ENCODE measurements at regions not wholly inside any gene's neighbourhood (a gene's known extent, or its start where the extent isn't known, plus 50 kb on each side); places are given as distances from the start of the nearest gene placed in this dataset.
A peak's percentile ranks its signal among the peaks of the same experiment; 100 is the strongest.

DNA sequence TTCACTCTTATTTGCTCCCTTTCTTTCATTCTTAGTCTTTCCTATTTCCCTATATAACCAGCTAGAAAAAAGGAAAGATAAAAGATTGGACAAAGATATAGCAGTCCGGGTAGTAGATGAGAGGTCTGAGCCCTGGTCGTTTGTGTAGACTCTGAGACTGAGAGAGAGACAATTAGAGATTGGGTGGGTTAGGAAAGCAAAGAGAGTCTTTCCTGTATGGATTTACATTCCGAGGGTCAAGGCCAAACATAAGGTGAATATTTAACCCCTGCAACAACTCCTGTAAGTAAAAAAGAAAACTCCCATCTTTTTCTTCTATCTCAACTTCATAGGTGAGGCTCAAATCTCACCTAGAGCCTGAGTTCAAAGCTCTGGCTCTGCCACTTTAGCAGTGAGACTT lies 218.0 kb upstream of the FGGY start:
- no peak overlapping the region for H3K4me3 ChIP-seq
- H3K4me1 ChIP-seq: peaks cover 0 to 16% (median 3%) of the 10 kb centered on the region in 4 donors
- 75 to 79% methylated on average over 3 of the region's 3 CpGs for WGBS, 2 donors
- H3K27ac ChIP-seq: no peak overlapping the region
- H3K9me3 ChIP-seq: no peaks in the 10 kb centered on the region
- DNase-seq (ENCODE audit: low spot score in 2 of 2): no peak
- no peaks in the 10 kb centered on the region for H3K36me3 ChIP-seq
- H3K27me3 ChIP-seq: no peaks in the 10 kb centered on the region
- TF ChIP-seq, protein P1, sequence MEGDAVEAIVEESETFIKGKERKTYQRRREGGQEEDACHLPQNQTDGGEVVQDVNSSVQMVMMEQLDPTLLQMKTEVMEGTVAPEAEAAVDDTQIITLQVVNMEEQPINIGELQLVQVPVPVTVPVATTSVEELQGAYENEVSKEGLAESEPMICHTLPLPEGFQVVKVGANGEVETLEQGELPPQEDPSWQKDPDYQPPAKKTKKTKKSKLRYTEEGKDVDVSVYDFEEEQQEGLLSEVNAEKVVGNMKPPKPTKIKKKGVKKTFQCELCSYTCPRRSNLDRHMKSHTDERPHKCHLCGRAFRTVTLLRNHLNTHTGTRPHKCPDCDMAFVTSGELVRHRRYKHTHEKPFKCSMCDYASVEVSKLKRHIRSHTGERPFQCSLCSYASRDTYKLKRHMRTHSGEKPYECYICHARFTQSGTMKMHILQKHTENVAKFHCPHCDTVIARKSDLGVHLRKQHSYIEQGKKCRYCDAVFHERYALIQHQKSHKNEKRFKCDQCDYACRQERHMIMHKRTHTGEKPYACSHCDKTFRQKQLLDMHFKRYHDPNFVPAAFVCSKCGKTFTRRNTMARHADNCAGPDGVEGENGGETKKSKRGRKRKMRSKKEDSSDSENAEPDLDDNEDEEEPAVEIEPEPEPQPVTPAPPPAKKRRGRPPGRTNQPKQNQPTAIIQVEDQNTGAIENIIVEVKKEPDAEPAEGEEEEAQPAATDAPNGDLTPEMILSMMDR (IDR thresholded peaks at IDR 0.05): no peak
- no peak for TF ChIP-seq POLR2A (IDR thresholded peaks at IDR 0.05)

DNA sequence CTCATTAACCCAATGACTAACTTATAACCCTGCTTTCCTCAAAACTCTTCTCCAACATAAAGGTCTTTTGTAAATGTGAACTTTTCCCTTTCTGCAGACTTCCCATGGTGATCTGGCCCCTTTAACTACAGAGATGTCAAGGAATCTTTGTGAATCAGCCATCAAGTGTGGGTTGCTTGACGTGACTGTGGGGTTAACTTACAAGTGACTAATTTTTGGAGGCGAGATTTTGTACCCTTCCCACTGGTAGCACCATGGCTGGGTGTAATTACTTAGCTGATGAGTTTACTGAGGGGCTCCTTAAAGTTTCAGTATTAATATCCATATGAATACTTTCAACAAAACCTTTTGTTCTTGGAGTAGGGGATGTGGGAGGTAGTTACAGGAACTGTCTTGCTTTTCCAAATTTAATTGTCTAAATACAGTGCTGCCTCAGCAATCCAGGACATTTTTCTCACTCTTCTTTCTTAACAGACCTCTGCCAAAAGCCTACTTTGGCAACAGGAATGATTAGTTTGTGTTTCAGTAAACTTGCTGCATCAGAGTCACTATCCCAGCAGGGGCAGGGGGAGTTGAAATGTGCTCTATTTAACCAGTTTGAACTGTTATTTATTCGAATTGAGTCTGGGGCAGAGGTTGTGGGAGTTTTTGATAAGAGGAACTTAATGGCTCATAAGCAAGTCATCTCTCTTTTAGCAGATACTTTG lies 217.3 kb upstream of the FGGY start:
- WGBS, 2 donors: 31 to 34% methylated on average over 3 of the region's 3 CpGs
- DNase-seq (ENCODE audit: low spot score in 2 of 2): no peak
- Histone ChIP-seq H3K27me3 (no peaks in the 10 kb centered on the region), H3K4me3 (no peak overlapping the region), H3K36me3 (no peaks in the 10 kb centered on the region), H3K27ac (no peak overlapping the region), H3K9me3 (no peaks in the 10 kb centered on the region), H3K4me1 (peaks cover 0 to 22% (median 5%) of the 10 kb centered on the region in 4 donors)
- TF ChIP-seq EP300 (IDR thresholded peaks at IDR 0.05): no peak
- TF ChIP-seq, protein P1 (IDR thresholded peaks at IDR 0.05): no peak
- TF ChIP-seq POLR2A (IDR thresholded peaks at IDR 0.05): no peak

DNA sequence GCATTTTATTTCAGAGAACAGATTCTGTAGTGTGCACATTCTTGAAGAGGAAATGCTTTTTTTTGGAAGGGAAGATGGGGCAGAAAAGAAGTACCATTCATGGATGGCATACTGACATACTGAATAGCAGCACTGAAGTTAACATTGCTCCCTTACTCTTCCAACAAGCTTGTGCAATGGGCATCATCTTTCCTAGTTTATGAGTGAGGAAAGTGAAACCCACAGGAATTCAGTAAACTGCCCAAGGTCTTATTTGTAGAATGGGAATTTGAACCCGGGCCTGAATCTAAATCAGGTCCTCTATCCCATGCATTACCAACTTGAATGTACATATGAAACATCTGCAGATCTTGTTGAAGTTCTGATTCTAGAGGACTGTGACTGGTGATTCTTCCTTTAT lies 215.7 kb upstream of the FGGY start:
- Histone ChIP-seq H3K27me3 (no peaks in the 10 kb centered on the region), H3K9me3 (no peaks in the 10 kb centered on the region), H3K36me3 (no peaks in the 10 kb centered on the region), H3K27ac (no peak overlapping the region), H3K4me3 (no peak overlapping the region), H3K4me1 (peaks cover 0 to 22% (median 5%) of the 10 kb centered on the region in 4 donors)
- no peak for DNase-seq (ENCODE audit: low spot score in 2 of 2)
- TF ChIP-seq, protein P1 (IDR thresholded peaks at IDR 0.05): no peak
- TF ChIP-seq EP300 (IDR thresholded peaks at IDR 0.05): no peak
- no peak for TF ChIP-seq POLR2A (IDR thresholded peaks at IDR 0.05)
- 88 to 93% methylated on average over 1 of the region's 1 CpG for WGBS, 2 donors

DNA sequence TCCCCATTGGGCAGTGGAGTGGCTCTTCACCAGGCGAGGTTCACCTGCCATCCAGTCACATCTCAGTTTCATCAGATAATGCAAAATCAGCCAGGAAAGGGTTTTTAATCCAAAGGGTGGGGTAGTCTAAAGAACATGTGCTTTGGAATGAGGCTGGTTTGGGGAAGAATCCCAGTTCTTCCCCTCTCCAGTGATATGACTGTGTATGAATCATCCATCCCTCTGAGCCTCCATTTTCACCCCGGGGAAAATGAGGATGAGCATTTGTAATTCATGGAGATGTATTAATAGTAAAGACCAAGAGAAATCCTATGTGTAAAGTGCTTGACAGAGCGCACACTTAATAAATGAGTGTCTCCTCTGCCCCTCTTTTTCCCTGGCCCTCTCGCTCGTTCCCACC lies 215.1 kb upstream of the FGGY start:
- Histone ChIP-seq H3K27ac (no peak overlapping the region), H3K27me3 (no peaks in the 10 kb centered on the region), H3K4me3 (no peak overlapping the region), H3K36me3 (no peaks in the 10 kb centered on the region), H3K9me3 (no peaks in the 10 kb centered on the region), H3K4me1 (peaks cover 0 to 22% (median 5%) of the 10 kb centered on the region in 4 donors)
- WGBS, 2 donors: 89 to 93% methylated on average over 5 of the region's 5 CpGs
- TF ChIP-seq, protein P1 (IDR thresholded peaks at IDR 0.05): no peak
- no peak for TF ChIP-seq EP300 (IDR thresholded peaks at IDR 0.05)
- TF ChIP-seq POLR2A (IDR thresholded peaks at IDR 0.05): no peak
- no peak for DNase-seq (ENCODE audit: low spot score in 2 of 2)

DNA sequence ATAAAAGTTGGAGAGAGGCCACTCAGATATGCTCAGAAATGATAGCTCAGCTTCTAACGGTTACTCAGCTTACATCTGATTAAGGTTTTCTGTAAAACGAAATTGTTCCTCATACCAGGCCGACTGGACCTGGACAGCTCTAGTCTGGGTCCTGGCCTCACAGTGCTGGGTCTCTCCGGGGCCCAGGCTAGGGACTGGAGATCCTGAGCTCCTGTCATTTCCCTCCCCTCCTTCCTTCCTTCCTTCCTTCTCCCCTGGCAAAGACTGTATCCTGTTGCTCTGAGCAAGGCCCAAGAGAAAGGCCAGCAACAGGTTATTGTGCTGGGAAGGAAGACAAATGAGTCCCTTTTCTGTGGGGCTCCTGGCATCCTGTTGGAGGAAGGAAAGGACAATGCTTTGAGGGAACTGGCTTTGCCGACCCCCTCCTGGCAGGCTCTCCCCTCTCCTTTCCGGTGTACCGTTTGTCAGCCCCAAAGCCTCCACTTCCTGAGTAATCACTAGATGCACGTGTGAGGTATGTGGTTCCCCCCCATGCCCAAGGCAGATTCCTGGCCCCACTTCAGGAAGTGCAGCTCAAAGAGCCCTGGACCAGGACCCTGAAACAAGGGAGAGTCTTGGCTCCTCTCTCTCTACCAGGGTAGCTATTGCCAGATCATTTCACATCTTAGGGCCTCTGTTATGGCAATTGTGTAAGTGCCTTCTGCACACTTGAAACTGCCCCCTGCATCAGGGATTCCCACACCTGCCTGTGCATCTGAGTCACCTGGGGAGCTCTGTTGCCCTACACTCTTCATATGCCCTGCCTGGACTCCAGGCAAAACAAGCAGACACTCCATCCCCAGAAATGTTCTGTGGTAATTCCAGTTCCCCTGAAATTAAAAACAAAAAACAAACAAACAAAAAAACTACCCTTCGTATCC lies 212.7 kb upstream of the FGGY start:
- H3K27me3 ChIP-seq: no peaks in the 10 kb centered on the region
- TF ChIP-seq POLR2A (IDR thresholded peaks at IDR 0.05) (no peak), EP300 (IDR thresholded peaks at IDR 0.05) (peak in 1 of 2 donors; percentile 45)
- H3K9me3 ChIP-seq: peaks cover 0 to 5% (median under 1%) of the 10 kb centered on the region in 4 donors
- WGBS, 2 donors: 44 to 47% methylated on average over 9 of the region's 9 CpGs
- DNase-seq (ENCODE audit: low spot score in 2 of 2): no peak
- H3K36me3 ChIP-seq: no peaks in the 10 kb centered on the region
- H3K27ac ChIP-seq: peak overlapping the region in 2 of 4 donors; percentile 29 to 42
- peaks cover 0 to 19% (median 5%) of the 10 kb centered on the region in 4 donors for H3K4me1 ChIP-seq
- no peak overlapping the region for H3K4me3 ChIP-seq

Measured in tibial nerve (tissue), 4 donors.